ENCODE measurements at regions not wholly inside any gene's neighbourhood (a gene's known extent, or its start where the extent isn't known, plus 50 kb on each side); places are given as distances from the start of the nearest gene placed in this dataset.

- Histone ChIP-seq H3K27ac (peak overlapping the region; percentile 23; the same call in 1 of the 2 replicates), H3K36me3 (no peaks in the 10 kb centered on the region), H3K9me3 (ENCODE audit: severe bottlenecking) (peaks cover 26% of the 10 kb centered on the region), H3K27me3 (ENCODE audit: insufficient read depth, low read depth, severe bottlenecking) (no peaks in the 10 kb centered on the region), H3K4me3 (ENCODE audit: low read depth, low read length) (no peak overlapping the region)
- no peak for DNase-seq
- no peak for TF ChIP-seq CTCF (IDR thresholded peaks at IDR 0.05; ENCODE audit: low read depth, low read length)
Observed at GRCh38 chr5:125257057-125257972, 510.9 kb upstream of the ZNF608 start.

- H3K27ac ChIP-seq, result no peak overlapping the region
- H3K4me3 ChIP-seq (ENCODE audit: low read depth, low read length), result no peak overlapping the region
- no peaks in the 10 kb centered on the region for H3K36me3 ChIP-seq
- peaks cover 28% of the 10 kb centered on the region for H3K9me3 ChIP-seq (ENCODE audit: severe bottlenecking)
- no peak for TF ChIP-seq CTCF (IDR thresholded peaks at IDR 0.05; ENCODE audit: low read depth, low read length)
- no peak for DNase-seq
- H3K27me3 ChIP-seq (ENCODE audit: insufficient read depth, low read depth, severe bottlenecking), result no peaks in the 10 kb centered on the region
Observed at GRCh38 chr5:125257997-125258396, 511.6 kb upstream of the ZNF608 start.

- Histone ChIP-seq H3K4me3 (ENCODE audit: low read depth, low read length) (no peak overlapping the region), H3K9me3 (ENCODE audit: severe bottlenecking) (peaks cover 25% of the 10 kb centered on the region), H3K27me3 (ENCODE audit: insufficient read depth, low read depth, severe bottlenecking) (no peaks in the 10 kb centered on the region), H3K36me3 (no peaks in the 10 kb centered on the region), H3K27ac (no peak overlapping the region)
- DNase-seq, result no peak
- no peak for TF ChIP-seq CTCF (IDR thresholded peaks at IDR 0.05; ENCODE audit: low read depth, low read length)
Observed at GRCh38 chr5:125258615-125259014, 512.2 kb upstream of the ZNF608 start.

- H3K27me3 ChIP-seq (ENCODE audit: insufficient read depth, low read depth, severe bottlenecking), result no peaks in the 10 kb centered on the region
- no peak overlapping the region for H3K4me3 ChIP-seq (ENCODE audit: low read depth, low read length)
- DNase-seq, result no peak
- H3K27ac ChIP-seq, result no peak overlapping the region
- TF ChIP-seq CTCF (IDR thresholded peaks at IDR 0.05; ENCODE audit: low read depth, low read length), result no peak
- peaks cover 7% of the 10 kb centered on the region for H3K9me3 ChIP-seq (ENCODE audit: severe bottlenecking)
- no peaks in the 10 kb centered on the region for H3K36me3 ChIP-seq
Observed at GRCh38 chr5:125261505-125262250, 515.2 kb upstream of the ZNF608 start.

GRCh38 chr5:125262782-125263181 is 516.3 kb upstream of the ZNF608 start:
- Histone ChIP-seq H3K27ac (no peak overlapping the region), H3K4me3 (ENCODE audit: low read depth, low read length) (no peak overlapping the region), H3K27me3 (ENCODE audit: insufficient read depth, low read depth, severe bottlenecking) (no peaks in the 10 kb centered on the region), H3K36me3 (no peaks in the 10 kb centered on the region), H3K9me3 (ENCODE audit: severe bottlenecking) (peaks cover 7% of the 10 kb centered on the region)
- no peak for TF ChIP-seq CTCF (IDR thresholded peaks at IDR 0.05; ENCODE audit: low read depth, low read length)
- DNase-seq, result no peak

Data from WERI-Rb-1 (cell line).